ENCODE measurements at regions not wholly inside any gene's neighbourhood (a gene's known extent, or its start where the extent isn't known, plus 50 kb on each side); places are given as distances from the start of the nearest gene placed in this dataset.
A peak's percentile ranks its signal among the peaks of the same experiment; 100 is the strongest.
"Not testable (repeated sequence)": the region's sequence is repeated elsewhere in the genome, so short reads cannot be mapped to it uniquely, and the experiment has no call there.

GRCh38 chr9:73054091-73054490 is 97.6 kb upstream of the ANXA1 start:
- Histone ChIP-seq H3K4me3 (no peak overlapping the region), H3K27ac (no peak overlapping the region)
- no peak for DNase-seq (ENCODE audit: low spot score)
- no peak for TF ChIP-seq CTCF (IDR thresholded peaks at IDR 0.05)

GRCh38 chr9:73053543-73053942 is 98.1 kb upstream of the ANXA1 start:
- Histone ChIP-seq H3K27ac (no peak overlapping the region), H3K4me3 (no peak overlapping the region)
- no peak for TF ChIP-seq CTCF (IDR thresholded peaks at IDR 0.05)
- DNase-seq (ENCODE audit: low spot score): no peak

- H3K4me3 ChIP-seq: no peak overlapping the region
- no peak for TF ChIP-seq CTCF (IDR thresholded peaks at IDR 0.05)
- H3K27ac ChIP-seq: no peak overlapping the region
- DNase-seq (ENCODE audit: low spot score): no peak
Observed at GRCh38 chr9:73050887-73051550, 98.2 kb upstream of the ALDH1A1 start.

- Histone ChIP-seq H3K4me3 (no peak overlapping the region), H3K27ac (peak overlapping the region in 1 of 2 donors; percentile 13)
- TF ChIP-seq CTCF (IDR thresholded peaks at IDR 0.05): no peak
- DNase-seq (ENCODE audit: low spot score): no peak
Observed at GRCh38 chr9:73050065-73050816, 97.4 kb upstream of the ALDH1A1 start.

GRCh38 chr9:73049280-73049679 is 96.4 kb upstream of the ALDH1A1 start:
- DNase-seq (ENCODE audit: low spot score): no peak
- no peak for TF ChIP-seq CTCF (IDR thresholded peaks at IDR 0.05)
- H3K4me3 ChIP-seq: no peak overlapping the region
- H3K27ac ChIP-seq: no peak overlapping the region

GRCh38 chr9:73046769-73047168 is 93.9 kb upstream of the ALDH1A1 start:
- no peak for TF ChIP-seq CTCF (IDR thresholded peaks at IDR 0.05)
- DNase-seq (ENCODE audit: low spot score): no peak
- Histone ChIP-seq H3K27ac (no peak overlapping the region), H3K4me3 (no peak overlapping the region)

GRCh38 chr9:73044776-73045175 is 91.9 kb upstream of the ALDH1A1 start:
- not testable (repeated sequence) for DNase-seq (ENCODE audit: low spot score); H3K27ac ChIP-seq; H3K4me3 ChIP-seq

Data from coronary artery (tissue), 2 donors.